ENCODE measurements at regions not wholly inside any gene's neighbourhood (a gene's known extent, or its start where the extent isn't known, plus 50 kb on each side); places are given as distances from the start of the nearest gene placed in this dataset.

DNA sequence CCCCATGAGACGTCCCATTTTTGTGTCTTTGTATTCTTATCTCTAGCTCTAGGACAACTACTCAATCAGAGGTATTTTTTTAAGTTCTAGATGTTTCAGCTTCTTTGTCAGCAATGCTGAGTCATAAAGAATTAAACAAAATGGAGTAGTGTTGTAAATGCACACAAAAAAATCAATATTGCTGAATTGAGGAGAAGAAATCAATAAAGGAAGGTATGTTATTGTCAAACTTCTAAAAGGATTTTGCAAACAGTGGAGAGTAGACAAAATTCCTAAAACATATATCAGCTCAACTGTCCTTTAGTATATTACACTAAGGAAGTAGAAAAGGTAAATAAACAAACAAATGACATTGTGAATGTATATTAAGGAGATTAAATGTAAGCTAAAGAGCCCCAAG lies 726.1 kb upstream of the NRXN1 start:
- no peaks in the 10 kb centered on the region for H3K27me3 Mint-ChIP-seq
- H3K4me3 Mint-ChIP-seq = no peak overlapping the region
- H3K27ac Mint-ChIP-seq = no peak overlapping the region
- H3K9me3 Mint-ChIP-seq = no peaks in the 10 kb centered on the region
- H3K36me3 Mint-ChIP-seq (ENCODE audit: low read depth) = no peaks in the 10 kb centered on the region
- no peak for DNase-seq
- intact Hi-C loops (cut with micrococcal nuclease) = no loop called here
- no peaks in the 10 kb centered on the region for H3K4me1 Mint-ChIP-seq

DNA sequence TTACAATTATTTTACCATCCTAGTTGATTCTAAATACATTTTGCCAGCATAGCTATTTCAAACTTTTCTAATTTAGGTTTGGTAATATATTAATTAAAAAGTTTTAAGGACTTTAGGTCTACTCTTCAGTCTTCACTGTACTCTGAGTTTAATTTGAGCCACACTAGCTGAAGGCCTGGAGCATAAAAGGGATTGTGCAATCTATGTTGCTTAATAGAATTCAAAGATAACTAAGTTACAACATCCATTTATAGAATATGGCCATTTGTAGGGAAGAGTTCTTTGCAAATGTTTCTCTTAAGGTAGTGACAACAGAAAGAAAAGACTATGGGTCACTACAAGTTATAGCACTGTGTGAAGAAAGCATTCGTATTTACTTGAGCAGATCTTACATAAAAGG lies 702.2 kb upstream of the NRXN1 start:
- Mint-ChIP-seq H3K36me3 (ENCODE audit: low read depth) (no peaks in the 10 kb centered on the region), H3K4me3 (no peak overlapping the region), H3K27me3 (no peaks in the 10 kb centered on the region), H3K4me1 (no peaks in the 10 kb centered on the region), H3K9me3 (no peaks in the 10 kb centered on the region), H3K27ac (no peak overlapping the region)
- intact Hi-C loops (cut with micrococcal nuclease) = no loop called here
- no peak for DNase-seq

GRCh38 chr2:51723691-51724090 lies 691.8 kb upstream of the NRXN1 start:
- intact Hi-C loops (cut with micrococcal nuclease) = no loop called here
- no peaks in the 10 kb centered on the region for H3K4me1 Mint-ChIP-seq
- no peak overlapping the region for H3K4me3 Mint-ChIP-seq
- no peak overlapping the region for H3K27ac Mint-ChIP-seq
- no peaks in the 10 kb centered on the region for H3K36me3 Mint-ChIP-seq (ENCODE audit: low read depth)
- DNase-seq = no peak
- H3K9me3 Mint-ChIP-seq = no peaks in the 10 kb centered on the region
- no peaks in the 10 kb centered on the region for H3K27me3 Mint-ChIP-seq

- intact Hi-C loops (cut with micrococcal nuclease) = no loop called here
- no peak for DNase-seq
- Mint-ChIP-seq H3K27ac (no peak overlapping the region), H3K36me3 (ENCODE audit: low read depth) (no peaks in the 10 kb centered on the region), H3K9me3 (no peaks in the 10 kb centered on the region), H3K27me3 (no peaks in the 10 kb centered on the region), H3K4me1 (no peaks in the 10 kb centered on the region), H3K4me3 (no peak overlapping the region)
These were observed 690.4 kb upstream of the NRXN1 start for GRCh38 chr2:51722311-51722710.

GRCh38 chr2:51720826-51721225 lies 688.9 kb upstream of the NRXN1 start:
- intact Hi-C loops (cut with micrococcal nuclease) = no loop called here
- Mint-ChIP-seq H3K27me3 (no peaks in the 10 kb centered on the region), H3K4me1 (no peaks in the 10 kb centered on the region), H3K36me3 (ENCODE audit: low read depth) (no peaks in the 10 kb centered on the region), H3K27ac (no peak overlapping the region), H3K4me3 (no peak overlapping the region), H3K9me3 (no peaks in the 10 kb centered on the region)
- no peak for DNase-seq

DNA sequence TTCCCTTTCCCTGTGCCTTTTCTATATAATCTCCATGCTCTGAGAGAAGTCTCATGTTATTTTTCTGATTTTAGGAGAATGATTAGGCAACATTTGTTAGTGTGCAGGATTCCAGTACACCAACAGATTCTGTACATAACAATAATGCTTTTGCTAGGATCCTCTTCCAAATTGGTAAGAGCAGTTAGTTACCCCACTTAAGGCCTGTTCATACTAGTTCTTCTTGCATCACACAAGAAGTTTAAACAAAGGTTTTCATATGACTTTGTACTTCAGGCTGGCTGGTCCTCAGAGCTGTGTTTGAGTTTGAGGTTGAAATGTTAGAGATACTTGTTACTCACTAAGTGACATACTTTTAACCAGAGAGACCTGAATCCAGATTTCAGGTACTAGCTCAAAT lies 686.9 kb upstream of the NRXN1 start:
- intact Hi-C loops (cut with micrococcal nuclease) = no loop called here
- Mint-ChIP-seq H3K27ac (no peak overlapping the region), H3K27me3 (no peaks in the 10 kb centered on the region), H3K4me3 (no peak overlapping the region), H3K9me3 (peaks cover 4% of the 10 kb centered on the region), H3K4me1 (no peaks in the 10 kb centered on the region), H3K36me3 (ENCODE audit: low read depth) (no peaks in the 10 kb centered on the region)
- DNase-seq = no peak

DNA sequence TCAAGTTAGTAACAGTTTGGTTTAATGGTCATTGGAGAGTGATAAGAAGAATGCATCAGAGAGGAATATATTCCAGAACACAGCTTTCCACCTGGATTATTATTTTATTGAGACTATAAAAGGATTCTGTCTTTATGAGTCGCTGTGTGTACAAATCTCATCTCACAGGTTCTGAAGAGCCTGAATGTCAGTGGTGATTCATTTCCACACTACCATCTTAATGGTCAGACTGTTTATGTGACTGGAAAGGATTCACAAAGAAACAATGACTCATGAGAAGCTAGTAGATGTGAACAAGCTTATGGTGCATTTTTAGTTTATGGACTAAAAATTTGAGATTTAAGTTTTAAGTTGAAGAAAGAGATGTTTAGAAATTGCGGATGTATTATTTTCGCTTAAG lies 685.4 kb upstream of the NRXN1 start:
- Mint-ChIP-seq H3K4me1 (no peaks in the 10 kb centered on the region), H3K27me3 (no peaks in the 10 kb centered on the region), H3K27ac (no peak overlapping the region), H3K36me3 (ENCODE audit: low read depth) (no peaks in the 10 kb centered on the region), H3K9me3 (peaks cover 16% of the 10 kb centered on the region), H3K4me3 (no peak overlapping the region)
- no peak for DNase-seq
- intact Hi-C loops (cut with micrococcal nuclease) = no loop called here

GRCh38 chr2:51711766-51712165 lies 679.8 kb upstream of the NRXN1 start:
- Mint-ChIP-seq H3K36me3 (ENCODE audit: low read depth) (no peaks in the 10 kb centered on the region), H3K4me1 (no peaks in the 10 kb centered on the region), H3K27me3 (no peaks in the 10 kb centered on the region), H3K4me3 (no peak overlapping the region), H3K27ac (no peak overlapping the region), H3K9me3 (peaks cover 16% of the 10 kb centered on the region)
- intact Hi-C loops (cut with micrococcal nuclease) = no loop called here
- DNase-seq = no peak

DNA sequence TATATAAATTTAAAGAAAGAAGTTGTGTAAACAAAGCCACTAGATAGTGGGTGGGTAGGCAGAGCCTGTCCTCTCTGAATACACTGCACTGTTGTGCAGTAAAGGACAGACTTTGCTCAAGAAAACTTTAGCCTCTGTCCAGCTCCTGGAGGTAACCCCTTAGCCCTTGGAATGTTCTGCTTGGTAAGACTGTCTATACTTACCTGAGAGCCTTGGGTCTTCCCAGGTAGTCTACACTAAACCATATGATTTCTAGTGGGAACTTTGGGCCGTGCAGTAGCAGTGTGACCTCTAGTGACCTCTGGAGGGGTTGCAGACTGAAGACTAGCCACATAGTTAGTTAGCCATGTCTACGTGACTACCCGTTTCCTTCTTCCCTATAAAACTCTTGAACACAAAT lies 678.3 kb upstream of the NRXN1 start:
- no peaks in the 10 kb centered on the region for H3K4me1 Mint-ChIP-seq
- no peak for DNase-seq
- H3K4me3 Mint-ChIP-seq = no peak overlapping the region
- H3K27ac Mint-ChIP-seq = no peak overlapping the region
- no peaks in the 10 kb centered on the region for H3K27me3 Mint-ChIP-seq
- peaks cover 16% of the 10 kb centered on the region for H3K9me3 Mint-ChIP-seq
- H3K36me3 Mint-ChIP-seq (ENCODE audit: low read depth) = no peaks in the 10 kb centered on the region
- intact Hi-C loops (cut with micrococcal nuclease) = no loop called here

DNA sequence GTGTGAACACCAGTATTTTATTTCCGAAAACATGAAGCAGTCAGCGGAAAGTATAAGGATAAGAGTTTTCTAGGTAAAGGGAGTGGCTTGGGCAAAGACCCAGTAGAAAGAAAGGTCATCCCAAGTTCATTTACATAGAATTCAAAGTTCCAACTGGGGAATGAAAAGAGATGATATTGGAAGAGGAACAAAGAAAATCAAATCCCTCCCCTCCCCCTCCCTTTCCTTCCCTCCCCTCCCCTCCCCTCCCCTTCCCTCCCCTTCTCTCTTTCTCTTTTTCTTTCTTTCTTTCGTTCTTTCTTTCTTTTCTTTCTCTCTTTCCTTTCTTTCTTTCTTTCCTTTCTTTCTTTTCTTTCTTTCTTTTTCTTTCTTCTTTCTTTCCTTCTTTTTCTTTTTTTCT lies 675.7 kb upstream of the NRXN1 start:
- Mint-ChIP-seq H3K4me3 (no peak overlapping the region), H3K4me1 (no peaks in the 10 kb centered on the region), H3K27me3 (no peaks in the 10 kb centered on the region), H3K9me3 (peaks cover 3% of the 10 kb centered on the region), H3K27ac (no peak overlapping the region), H3K36me3 (ENCODE audit: low read depth) (no peaks in the 10 kb centered on the region)
- no peak for DNase-seq
- intact Hi-C loops (cut with micrococcal nuclease) = no loop called here

DNA sequence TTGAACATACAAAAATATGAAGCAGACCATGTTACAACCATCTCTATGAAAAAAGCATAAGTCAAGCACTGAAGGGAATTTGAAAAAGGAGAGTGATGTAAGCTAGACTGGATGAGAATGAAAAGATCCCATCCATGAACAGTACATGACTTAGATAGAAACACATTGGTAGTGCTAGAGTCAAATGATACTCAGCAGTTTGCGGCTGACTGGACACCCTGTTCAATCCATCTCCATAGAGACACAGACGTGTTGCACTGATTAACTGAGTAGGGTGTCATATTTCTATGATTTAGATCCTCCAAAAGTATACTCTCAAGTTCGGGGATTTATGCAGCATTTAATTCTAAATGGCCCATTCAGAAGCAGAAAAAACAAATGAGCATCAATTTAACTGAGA lies 674.3 kb upstream of the NRXN1 start:
- Mint-ChIP-seq H3K9me3 (no peaks in the 10 kb centered on the region), H3K4me3 (no peak overlapping the region), H3K27ac (no peak overlapping the region), H3K27me3 (no peaks in the 10 kb centered on the region), H3K4me1 (no peaks in the 10 kb centered on the region), H3K36me3 (ENCODE audit: low read depth) (no peaks in the 10 kb centered on the region)
- intact Hi-C loops (cut with micrococcal nuclease) = no loop called here
- DNase-seq = no peak

- Mint-ChIP-seq H3K4me1 (no peaks in the 10 kb centered on the region), H3K4me3 (no peak overlapping the region), H3K9me3 (no peaks in the 10 kb centered on the region), H3K27me3 (no peaks in the 10 kb centered on the region), H3K27ac (no peak overlapping the region), H3K36me3 (ENCODE audit: low read depth) (no peaks in the 10 kb centered on the region)
- intact Hi-C loops (cut with micrococcal nuclease) = no loop called here
- DNase-seq = no peak
These were observed 673.5 kb upstream of the NRXN1 start for GRCh38 chr2:51705417-51705816.

GRCh38 chr2:51698021-51698420 lies 666.1 kb upstream of the NRXN1 start:
- no peak for DNase-seq
- H3K4me1 Mint-ChIP-seq = no peaks in the 10 kb centered on the region
- no peaks in the 10 kb centered on the region for H3K36me3 Mint-ChIP-seq (ENCODE audit: low read depth)
- intact Hi-C loops (cut with micrococcal nuclease) = no loop called here
- H3K4me3 Mint-ChIP-seq = no peak overlapping the region
- no peaks in the 10 kb centered on the region for H3K27me3 Mint-ChIP-seq
- no peaks in the 10 kb centered on the region for H3K9me3 Mint-ChIP-seq
- H3K27ac Mint-ChIP-seq = no peak overlapping the region

DNA sequence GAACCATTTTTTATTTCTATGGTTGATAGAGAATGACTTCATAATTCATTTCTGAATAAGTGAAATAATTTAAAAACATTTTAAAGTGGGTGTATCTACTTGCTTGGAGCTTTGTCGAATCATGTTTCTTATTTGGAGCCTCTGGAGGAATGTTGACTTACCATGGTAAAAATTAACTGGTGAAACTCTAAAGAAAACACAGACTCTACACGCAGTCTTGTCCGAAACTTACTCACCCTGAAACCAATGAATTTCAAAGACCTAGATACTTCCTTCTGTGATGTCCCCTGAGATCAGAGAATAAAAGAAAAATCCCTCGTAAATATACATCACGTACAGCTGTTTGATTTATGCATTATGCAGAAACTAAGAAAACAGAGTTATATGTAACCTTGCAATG lies 665.2 kb upstream of the NRXN1 start:
- intact Hi-C loops (cut with micrococcal nuclease) = no loop called here
- Mint-ChIP-seq H3K27ac (no peak overlapping the region), H3K36me3 (ENCODE audit: low read depth) (no peaks in the 10 kb centered on the region), H3K4me3 (no peak overlapping the region), H3K9me3 (peaks cover 3% of the 10 kb centered on the region), H3K27me3 (no peaks in the 10 kb centered on the region), H3K4me1 (no peaks in the 10 kb centered on the region)
- no peak for DNase-seq

DNA sequence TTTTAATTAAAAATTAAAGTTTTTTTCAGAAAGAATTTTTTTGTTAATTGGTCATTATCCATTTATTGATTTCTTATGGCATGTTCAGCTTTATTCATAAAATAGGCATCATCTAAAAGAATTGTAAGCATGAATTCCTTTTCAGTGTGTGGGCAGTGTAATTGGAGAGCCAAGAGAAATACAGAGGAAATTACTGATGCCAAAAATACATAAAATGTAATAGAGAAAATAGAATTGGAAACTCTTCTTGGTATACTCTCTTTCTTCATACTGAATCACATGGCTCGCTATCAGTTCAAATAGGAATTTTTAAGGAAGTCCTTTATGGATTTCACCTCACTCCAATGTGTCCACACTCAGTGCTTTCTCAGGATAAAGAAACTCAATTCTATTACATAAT lies 663.6 kb upstream of the NRXN1 start:
- no peak overlapping the region for H3K27ac Mint-ChIP-seq
- DNase-seq = no peak
- H3K27me3 Mint-ChIP-seq = no peaks in the 10 kb centered on the region
- intact Hi-C loops (cut with micrococcal nuclease) = no loop called here
- peaks cover 3% of the 10 kb centered on the region for H3K9me3 Mint-ChIP-seq
- H3K36me3 Mint-ChIP-seq (ENCODE audit: low read depth) = no peaks in the 10 kb centered on the region
- no peaks in the 10 kb centered on the region for H3K4me1 Mint-ChIP-seq
- H3K4me3 Mint-ChIP-seq = no peak overlapping the region

DNA sequence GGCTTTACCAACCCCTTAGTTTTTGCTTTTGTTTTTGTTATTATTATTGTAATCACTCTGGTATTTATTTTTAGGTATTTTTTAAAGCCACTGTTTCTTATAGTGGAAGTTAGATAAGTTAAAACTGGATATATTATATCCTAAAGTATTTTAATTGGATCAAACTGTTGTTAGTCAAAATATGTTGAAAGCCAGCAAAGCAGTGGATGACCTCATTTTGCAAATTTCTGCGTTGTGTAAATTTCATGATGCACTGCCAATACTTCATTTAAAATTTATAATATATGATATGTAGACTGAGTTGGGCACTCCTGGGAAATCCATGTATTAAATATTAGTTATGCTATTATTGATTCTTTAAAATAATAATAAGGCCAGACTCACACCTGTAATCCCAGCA lies 661.7 kb upstream of the NRXN1 start:
- no peak overlapping the region for H3K4me3 Mint-ChIP-seq
- H3K36me3 Mint-ChIP-seq (ENCODE audit: low read depth) = no peaks in the 10 kb centered on the region
- no peaks in the 10 kb centered on the region for H3K27me3 Mint-ChIP-seq
- no peaks in the 10 kb centered on the region for H3K4me1 Mint-ChIP-seq
- DNase-seq = no peak
- peaks cover 3% of the 10 kb centered on the region for H3K9me3 Mint-ChIP-seq
- no peak overlapping the region for H3K27ac Mint-ChIP-seq
- intact Hi-C loops (cut with micrococcal nuclease) = no loop called here
